ENCODE measurements at regions not wholly inside any gene's neighbourhood (a gene's known extent, or its start where the extent isn't known, plus 50 kb on each side); places are given as distances from the start of the nearest gene placed in this dataset.

DNA sequence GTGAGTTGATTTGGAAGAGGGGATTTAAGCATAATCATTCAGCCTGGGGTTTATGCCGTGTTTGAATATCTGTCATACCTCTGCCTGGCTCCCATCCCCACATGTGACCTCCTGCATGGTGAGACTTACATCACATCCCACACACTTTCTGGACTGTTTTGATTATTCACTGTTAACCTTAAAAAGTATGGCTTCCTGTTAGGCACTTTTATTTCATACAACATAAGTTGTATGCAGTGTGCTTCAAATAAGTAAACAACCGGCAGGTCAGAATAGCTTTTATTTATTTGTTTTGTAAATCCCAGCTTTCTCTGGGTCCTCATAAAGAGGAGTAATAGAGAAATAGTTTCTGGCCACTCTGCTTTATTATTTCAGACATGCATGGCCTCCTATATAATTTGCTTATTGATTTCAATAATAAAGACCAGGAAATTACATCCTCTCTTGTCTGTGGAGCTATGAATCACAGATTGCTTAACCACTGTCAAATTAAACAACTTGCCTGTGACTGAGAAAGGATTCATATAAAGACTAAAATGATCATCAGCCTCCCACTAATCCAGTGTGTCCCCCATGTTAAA lies 376.8 kb upstream of the ZFP42 start:
- TF ChIP-seq ZNF746 (CRISPR knock-in tag; IDR thresholded peaks at IDR 0.05), result no peak
- no peak for TF ChIP-seq ZNF709 (CRISPR knock-in tag; IDR thresholded peaks at IDR 0.05)
- no peak for TF ChIP-seq ERF (CRISPR knock-in tag; IDR thresholded peaks at IDR 0.05)
- TF ChIP-seq ZNF496 (CRISPR knock-in tag; IDR thresholded peaks at IDR 0.05; ENCODE audit: insufficient replicate concordance), result no peak
- TF ChIP-seq EP300 (IDR thresholded peaks at IDR 0.05; ENCODE audit: low read depth in 2 of 2, low read length in 2 of 2), result no peak
- no peak for TF ChIP-seq EP300 (CRISPR knock-in tag; IDR thresholded peaks at IDR 0.05; ENCODE audit: borderline replicate concordance)
- TF ChIP-seq, protein P1, sequence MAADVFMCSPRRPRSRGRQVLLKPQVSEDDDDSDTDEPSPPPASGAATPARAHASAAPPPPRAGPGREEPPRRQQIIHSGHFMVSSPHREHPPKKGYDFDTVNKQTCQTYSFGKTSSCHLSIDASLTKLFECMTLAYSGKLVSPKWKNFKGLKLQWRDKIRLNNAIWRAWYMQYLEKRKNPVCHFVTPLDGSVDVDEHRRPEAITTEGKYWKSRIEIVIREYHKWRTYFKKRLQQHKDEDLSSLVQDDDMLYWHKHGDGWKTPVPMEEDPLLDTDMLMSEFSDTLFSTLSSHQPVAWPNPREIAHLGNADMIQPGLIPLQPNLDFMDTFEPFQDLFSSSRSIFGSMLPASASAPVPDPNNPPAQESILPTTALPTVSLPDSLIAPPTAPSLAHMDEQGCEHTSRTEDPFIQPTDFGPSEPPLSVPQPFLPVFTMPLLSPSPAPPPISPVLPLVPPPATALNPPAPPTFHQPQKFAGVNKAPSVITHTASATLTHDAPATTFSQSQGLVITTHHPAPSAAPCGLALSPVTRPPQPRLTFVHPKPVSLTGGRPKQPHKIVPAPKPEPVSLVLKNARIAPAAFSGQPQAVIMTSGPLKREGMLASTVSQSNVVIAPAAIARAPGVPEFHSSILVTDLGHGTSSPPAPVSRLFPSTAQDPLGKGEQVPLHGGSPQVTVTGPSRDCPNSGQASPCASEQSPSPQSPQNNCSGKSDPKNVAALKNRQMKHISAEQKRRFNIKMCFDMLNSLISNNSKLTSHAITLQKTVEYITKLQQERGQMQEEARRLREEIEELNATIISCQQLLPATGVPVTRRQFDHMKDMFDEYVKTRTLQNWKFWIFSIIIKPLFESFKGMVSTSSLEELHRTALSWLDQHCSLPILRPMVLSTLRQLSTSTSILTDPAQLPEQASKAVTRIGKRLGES (CRISPR knock-in tag; IDR thresholded peaks at IDR 0.05; ENCODE audit: borderline replicate concordance), result no peak
- TF ChIP-seq NR2C2 (CRISPR knock-in tag; IDR thresholded peaks at IDR 0.05; ENCODE audit: borderline replicate concordance), result no peak
- H2AFZ ChIP-seq (ENCODE audit: low read length), result no peak overlapping the region
- H3K9ac ChIP-seq (ENCODE audit: insufficient read depth, low read depth, low read length), result no peak overlapping the region
- ATAC-seq, result no peak
- in situ Hi-C loops (cut with HindIII; ENCODE audit: extremely low pct_ligation_motif_present, low pct_unique_long_range_greater_than_20kb), result no loop called here
- ChIA-PET POLR2A (no interaction called here), CTCF (ENCODE audit: low intra/inter-chr PET ratio, low total read pairs) (no interaction called here)
- intact Hi-C loops (cut with micrococcal nuclease; ENCODE audit: unreplicated experiment), result no loop called here
- no peaks in the 10 kb centered on the region for H3K4me1 ChIP-seq (ENCODE audit: insufficient read depth, low read length)
- no TSS peak for BruUV-seq (replicated peaks)
- no peaks in the 10 kb centered on the region for H3K9me3 ChIP-seq (ENCODE audit: low read length)
- no peaks in the 10 kb centered on the region for H3K79me2 ChIP-seq (ENCODE audit: insufficient read depth, low read length)
- no peaks in the 10 kb centered on the region for H3K27me3 ChIP-seq (ENCODE audit: control insufficient read depth in 1 of 2, insufficient read depth in 2 of 2, low read length in 2 of 2)
- DNase-seq (ENCODE audit: low spot score), result no peak
- no peak overlapping the region for H3K4me2 ChIP-seq (ENCODE audit: low read depth, low read length)
- FAIRE-seq, result no peak
- no peaks in the 10 kb centered on the region for H3K36me3 ChIP-seq (replicated peaks in 1 of 2; ENCODE audit: control insufficient read depth in 1 of 2, insufficient read depth in 2 of 2, low read length in 2 of 2)
- no peak overlapping the region for H3K27ac ChIP-seq (ENCODE audit: extremely low read length, insufficient read depth, low read length)
- WGBS (ENCODE audit: low lambda C conversion rate), result 5% methylated on average over 2 of the region's 2 CpGs
- no peak overlapping the region for H3K4me3 ChIP-seq (replicated peaks in 1 of 3; ENCODE audit: insufficient read depth in 1 of 3, low read depth in 2 of 3, low read length in 3 of 3)
- H4K20me1 ChIP-seq (ENCODE audit: insufficient read depth, low read length), result no peaks in the 10 kb centered on the region
